A549 (cell line): ENCODE measurements at regions not wholly inside any gene's neighbourhood (a gene's known extent, or its start where the extent isn't known, plus 50 kb on each side); places are given as distances from the start of the nearest gene placed in this dataset.

ENCODE experiments used
- ATAC-seq, 2 experiments: fragments of 200-7000 bp in 1 of 2; fragments of >200 bp in 1 of 2; cut with Nextera tagmentation in 1 of 2; cut with Tn5 transposase in 1 of 2; 3 replicates each; pipeline versions ENCODE4 v1.8.0 to v1.9.1; 2018 to 2020; ENCODE audit warnings: mild to moderate bottlenecking in 1 of 2, moderate library complexity in 1 of 2
- CTCF ChIA-PET: fragments of 300-600 bp; sonication (Branson Sonifier 250); formaldehyde crosslinking; extraction: SDS; loops from one replicate; lab custom pipeline; 2021; ENCODE audit warnings: antibody characterized with exemption, inconsistent platforms; lab: Yijun Ruan, JAX
- POLR2A ChIA-PET: fragments of 350-600 bp; formaldehyde crosslinking; extraction: SDS; loops from one replicate; lab custom pipeline; 2021; ENCODE audit warnings: antibody characterized with exemption, inconsistent platforms; lab: Yijun Ruan, JAX
- DNase-seq, 2 experiments: peaks; one replicate each; pipeline versions ENCODE4 v3.0.0 to v3.0.0-alpha.2; 2011 to 2016; ENCODE audit warnings: low read depth in 1 of 2, low spot score in 1 of 2
- FAIRE-seq: peaks from 2 replicates; lab custom pipeline; 2011; peaks lifted over from hg19 to GRCh38; lab: Jason Lieb, UNC
- H3K27ac ChIP-seq, 2 experiments: fragments of >200 bp; sonication (Bioruptor Twin); formaldehyde crosslinking; 3 replicates each; pipeline ENCODE4 v1.5.1; 2016 to 2017
- H3K4me1 ChIP-seq: fragments of >200 bp; sonication (Bioruptor Twin); formaldehyde crosslinking; 3 replicates; pipeline ENCODE4 v1.6.1; 2016
- H3K4me2 ChIP-seq: fragments of >200 bp; sonication (Bioruptor Twin); formaldehyde crosslinking; 3 replicates; pipeline ENCODE4 v1.6.1; 2016
- H3K4me3 ChIP-seq: fragments of >200 bp; sonication (Bioruptor Twin); formaldehyde crosslinking; 3 replicates; pipeline ENCODE4 v1.5.1; 2016
- H3K9me3 ChIP-seq: fragments of >200 bp; sonication (Bioruptor Twin); formaldehyde crosslinking; 3 replicates; pipeline ENCODE4 v1.6.1; 2016
- CEBPB ChIP-seq, 2 experiments: fragments of >200 bp in 1 of 2; sonication (Bioruptor Twin) in 1 of 2; formaldehyde crosslinking in 1 of 2; IDR thresholded peaks; 2 replicates each; pipeline ENCODE4 v1.6.1; 2012 to 2016
- CHD4 ChIP-seq: fragments of 200-600 bp; sonication (generic); IDR thresholded peaks from 2 replicates; pipeline ENCODE4 v1.6.1; 2016; ENCODE audit warnings: antibody characterized with exemption, mild to moderate bottlenecking, borderline replicate concordance
- EHF ChIP-seq: fragments of 250-450 bp; sonication (Bioruptor Pico); IDR thresholded peaks from 2 replicates; pipeline ENCODE4 v1.5.0; 2020; ENCODE audit warnings: mild to moderate bottlenecking
- FOSB ChIP-seq: fragments of 250-450 bp; sonication (Bioruptor Pico); IDR thresholded peaks from 2 replicates; pipeline ENCODE4 v1.5.0; 2020; ENCODE audit warnings: mild to moderate bottlenecking, moderate library complexity
- HDAC2 ChIP-seq: fragments of 200-600 bp; sonication (generic); IDR thresholded peaks from 2 replicates; pipeline ENCODE4 v1.6.1; 2016
- HOXB5 ChIP-seq: fragments of 250-450 bp; sonication (Bioruptor Pico); IDR thresholded peaks from 2 replicates; pipeline ENCODE4 v1.5.0; 2020; ENCODE audit warnings: mild to moderate bottlenecking, moderate library complexity
- JUN ChIP-seq, 2 experiments: fragments of >200 bp; sonication (Bioruptor Twin); formaldehyde crosslinking; IDR thresholded peaks; 2 replicates in 1 of 2; 3 replicates in 1 of 2; pipeline ENCODE4 v1.6.1; 2016 to 2017
- JUNB ChIP-seq: fragments of >200 bp; sonication (Bioruptor Twin); formaldehyde crosslinking; IDR thresholded peaks from 2 replicates; pipeline ENCODE4 v1.6.1; 2016
- MYC ChIP-seq: IDR thresholded peaks from 2 replicates; pipeline ENCODE4 v1.6.1; 2012; ENCODE audit warnings: mild to moderate bottlenecking, inconsistent platforms, low read length, improper control_type of control experiment, borderline replicate concordance
- NFE2L2 ChIP-seq: fragments of 150-350 bp; conservative IDR thresholded peaks from 2 replicates; pipeline ENCODE4 v1.6.1; 2014; ENCODE audit warnings: low read length
- POLR2A ChIP-seq: IDR thresholded peaks from 2 replicates; pipeline ENCODE4 v1.6.1; 2012; ENCODE audit warnings: mild to moderate bottlenecking, low read length
- POLR2AphosphoS2 ChIP-seq: conservative IDR thresholded peaks from 2 replicates; pipeline ENCODE4 v1.6.1; 2012; ENCODE audit warnings: low read length, improper control_type of control experiment, inconsistent platforms
- RARB ChIP-seq: fragments of 250-450 bp; sonication (Bioruptor Pico); IDR thresholded peaks from 2 replicates; pipeline ENCODE4 v1.8.0; 2021; ENCODE audit warnings: mild to moderate bottlenecking, moderate library complexity
- RFX5 ChIP-seq: fragments of 450-650 bp; IDR thresholded peaks from 2 replicates; pipeline ENCODE4 v1.7.1; 2014; ENCODE audit warnings: antibody characterized with exemption, mild to moderate bottlenecking, moderate library complexity
- RNF2 ChIP-seq: fragments of 200-600 bp; sonication (generic); IDR thresholded peaks from 2 replicates; pipeline ENCODE4 v1.6.1; 2016; ENCODE audit warnings: low read depth, mild to moderate bottlenecking, antibody characterized with exemption, moderate library complexity, borderline replicate concordance
- ZNF302 ChIP-seq: fragments of 250-450 bp; sonication (Bioruptor Pico); IDR thresholded peaks from 2 replicates; pipeline ENCODE4 v1.9.0; 2021; ENCODE audit warnings: inconsistent platforms, mild to moderate bottlenecking, moderate library complexity
- WGBS: methylation state at CpG from one replicate; pipeline ENCODE4 v1.1.6; 2017; ENCODE audit errors: missing lambda C conversion rate; 5-methylcytosine and 5-hydroxymethylcytosine counted together
- TF ChIP-seq, protein P1 (sequence below): fragments of 450-650 bp; IDR thresholded peaks from 2 replicates; pipeline ENCODE4 v1.6.1; 2014; ENCODE audit warnings: antibody characterized with exemption
- TF ChIP-seq, protein P2 (sequence below): fragments of 200-600 bp; sonication (generic); IDR thresholded peaks from 2 replicates; pipeline ENCODE4 v1.6.1; 2016; ENCODE audit warnings: antibody characterized with exemption, mild to moderate bottlenecking, moderate library complexity
- TF ChIP-seq, protein P3 (sequence below): fragments of 150-350 bp; IDR thresholded peaks from 2 replicates; pipeline ENCODE4 v1.6.1; 2014; ENCODE audit warnings: low read depth, mild to moderate bottlenecking, low read length

DNA sequence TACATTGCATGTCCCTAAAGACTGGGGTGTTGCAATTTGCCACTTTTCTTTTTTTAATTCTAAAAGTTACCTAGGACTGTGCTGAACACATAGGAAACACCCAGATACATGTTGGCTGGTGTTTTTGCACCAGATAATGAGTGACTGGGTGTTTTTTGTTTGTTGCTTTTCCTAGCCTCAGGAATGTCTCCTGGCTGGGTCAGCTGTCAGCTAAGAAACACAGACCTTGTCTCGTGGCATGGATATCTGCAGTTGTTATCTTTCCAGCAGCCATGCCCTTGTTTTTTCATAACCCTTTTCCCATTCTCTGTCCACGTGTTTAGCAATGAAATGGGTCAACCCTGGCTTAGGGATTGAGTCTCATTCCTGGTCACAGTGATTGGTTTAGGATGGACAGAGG, 433.9 kb upstream of the ZMIZ1 start (continued):
- no peak for TF ChIP-seq POLR2AphosphoS2
- no peak for TF ChIP-seq CEBPB (IDR thresholded peaks at IDR 0.05)

DNA sequence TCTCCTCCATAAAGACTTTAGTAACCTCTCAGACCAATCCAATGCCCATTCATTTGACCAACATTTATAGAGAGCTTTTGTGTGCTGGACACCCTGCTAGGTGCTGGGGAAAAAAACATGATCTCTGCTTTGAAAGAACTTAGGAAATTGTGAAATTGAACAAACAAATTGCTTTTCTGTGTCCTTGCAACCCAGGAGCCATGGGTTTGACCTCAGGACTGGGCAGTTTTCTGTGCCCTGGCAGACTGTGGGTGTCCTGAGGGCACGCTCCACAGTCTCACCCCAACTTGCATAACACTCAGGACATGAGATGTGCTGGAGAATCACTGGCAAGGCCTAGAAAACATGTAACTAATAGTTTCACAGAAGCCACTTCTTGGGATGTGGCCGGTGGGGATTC, 429.1 kb upstream of the ZMIZ1 start:
- Histone ChIP-seq H3K4me3 (no peak overlapping the region), H3K4me2 (no peak overlapping the region), H3K27ac (no peak overlapping the region), H3K4me1 (0 out of 3 replicates have a peak, but pooled peaks cover 2% of the 10 kb centered on the region), H3K9me3 (no peaks in the 10 kb centered on the region)
- DNase-seq (no peak), FAIRE-seq (no peak), ATAC-seq (no peak)
- 71% methylated on average over 2 of the region's 2 CpGs for WGBS
- POLR2A ChIA-PET = no interaction called here
- CTCF ChIA-PET = interaction anchor here (0.8 to 1.4 kb wide), 2 partner anchors 17 to 22 kb away, joined by 3 to 4 read pairs; no protein-coding TSS in a partner anchor
- TF ChIP-seq RFX5 (no peak), HDAC2 (no peak), CHD4 (no peak), ZNF302 (CRISPR knock-in tag) (no peak), JUN (IDR thresholded peaks at IDR 0.05) (no peak), EHF (CRISPR knock-in tag) (no peak)

DNA sequence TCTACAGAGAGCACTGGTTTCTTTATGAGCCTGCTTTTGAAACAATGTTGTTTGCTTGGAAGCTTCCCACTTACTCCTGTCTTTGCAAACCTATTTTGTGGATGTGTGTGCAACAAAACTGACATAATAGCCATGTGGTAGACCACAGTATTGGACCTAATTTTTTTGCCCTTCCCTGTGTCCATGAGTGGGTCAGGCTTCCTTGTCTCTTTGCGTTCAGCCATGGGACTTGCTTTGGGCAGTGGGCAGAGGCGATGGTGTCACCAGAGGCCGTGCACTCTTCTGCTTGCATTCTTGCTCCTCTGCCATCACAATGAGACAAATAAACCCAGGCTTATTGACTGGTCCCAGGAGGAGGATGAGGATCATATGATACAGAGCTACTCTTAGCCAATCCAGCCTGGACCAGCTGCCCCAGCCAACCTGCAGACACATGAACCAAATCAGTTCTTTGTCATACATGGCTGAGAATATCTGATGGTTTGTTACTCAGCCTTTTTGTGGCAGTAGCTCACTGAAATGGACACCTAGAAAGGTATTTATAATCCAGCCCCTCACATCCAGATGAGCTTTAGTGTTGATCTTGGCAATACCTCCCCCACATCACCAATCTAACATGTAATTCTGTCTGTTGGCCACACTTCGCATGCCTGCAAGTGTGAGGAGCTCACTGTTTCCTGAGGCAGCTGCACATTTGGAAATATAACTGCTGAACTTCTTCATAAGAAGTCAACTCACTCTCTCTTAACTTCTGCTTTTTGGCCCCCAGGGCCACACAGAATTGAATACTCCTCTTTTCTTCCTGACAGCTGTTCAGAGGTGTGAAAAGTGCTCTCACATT, 427.8 kb upstream of the ZMIZ1 start:
- FAIRE-seq (no peak), ATAC-seq (no peak), DNase-seq (no peak)
- H3K27ac ChIP-seq = no peak overlapping the region
- ChIA-PET POLR2A (no interaction called here), CTCF (interaction anchor here (1.0 to 1.9 kb wide), 5 partner anchors 9 to 594 kb away, joined by 3 to 7 read pairs (median 4); no protein-coding TSS in a partner anchor)
- H3K4me1 ChIP-seq = no peaks in the 10 kb centered on the region
- TF ChIP-seq FOSB (CRISPR knock-in tag) = no peak
- no peak for TF ChIP-seq POLR2A
- no peak for TF ChIP-seq JUN (IDR thresholded peaks at IDR 0.05)
- TF ChIP-seq RNF2 = no peak
- TF ChIP-seq NFE2L2 = no peak
- TF ChIP-seq HOXB5 (CRISPR knock-in tag) = no peak
- TF ChIP-seq, protein P1, sequence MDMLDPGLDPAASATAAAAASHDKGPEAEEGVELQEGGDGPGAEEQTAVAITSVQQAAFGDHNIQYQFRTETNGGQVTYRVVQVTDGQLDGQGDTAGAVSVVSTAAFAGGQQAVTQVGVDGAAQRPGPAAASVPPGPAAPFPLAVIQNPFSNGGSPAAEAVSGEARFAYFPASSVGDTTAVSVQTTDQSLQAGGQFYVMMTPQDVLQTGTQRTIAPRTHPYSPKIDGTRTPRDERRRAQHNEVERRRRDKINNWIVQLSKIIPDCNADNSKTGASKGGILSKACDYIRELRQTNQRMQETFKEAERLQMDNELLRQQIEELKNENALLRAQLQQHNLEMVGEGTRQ = no peak
- no peak for TF ChIP-seq JUNB
- TF ChIP-seq RARB (CRISPR knock-in tag) = no peak
- TF ChIP-seq, protein P2, sequence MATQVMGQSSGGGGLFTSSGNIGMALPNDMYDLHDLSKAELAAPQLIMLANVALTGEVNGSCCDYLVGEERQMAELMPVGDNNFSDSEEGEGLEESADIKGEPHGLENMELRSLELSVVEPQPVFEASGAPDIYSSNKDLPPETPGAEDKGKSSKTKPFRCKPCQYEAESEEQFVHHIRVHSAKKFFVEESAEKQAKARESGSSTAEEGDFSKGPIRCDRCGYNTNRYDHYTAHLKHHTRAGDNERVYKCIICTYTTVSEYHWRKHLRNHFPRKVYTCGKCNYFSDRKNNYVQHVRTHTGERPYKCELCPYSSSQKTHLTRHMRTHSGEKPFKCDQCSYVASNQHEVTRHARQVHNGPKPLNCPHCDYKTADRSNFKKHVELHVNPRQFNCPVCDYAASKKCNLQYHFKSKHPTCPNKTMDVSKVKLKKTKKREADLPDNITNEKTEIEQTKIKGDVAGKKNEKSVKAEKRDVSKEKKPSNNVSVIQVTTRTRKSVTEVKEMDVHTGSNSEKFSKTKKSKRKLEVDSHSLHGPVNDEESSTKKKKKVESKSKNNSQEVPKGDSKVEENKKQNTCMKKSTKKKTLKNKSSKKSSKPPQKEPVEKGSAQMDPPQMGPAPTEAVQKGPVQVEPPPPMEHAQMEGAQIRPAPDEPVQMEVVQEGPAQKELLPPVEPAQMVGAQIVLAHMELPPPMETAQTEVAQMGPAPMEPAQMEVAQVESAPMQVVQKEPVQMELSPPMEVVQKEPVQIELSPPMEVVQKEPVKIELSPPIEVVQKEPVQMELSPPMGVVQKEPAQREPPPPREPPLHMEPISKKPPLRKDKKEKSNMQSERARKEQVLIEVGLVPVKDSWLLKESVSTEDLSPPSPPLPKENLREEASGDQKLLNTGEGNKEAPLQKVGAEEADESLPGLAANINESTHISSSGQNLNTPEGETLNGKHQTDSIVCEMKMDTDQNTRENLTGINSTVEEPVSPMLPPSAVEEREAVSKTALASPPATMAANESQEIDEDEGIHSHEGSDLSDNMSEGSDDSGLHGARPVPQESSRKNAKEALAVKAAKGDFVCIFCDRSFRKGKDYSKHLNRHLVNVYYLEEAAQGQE = no peak
- TF ChIP-seq, protein P3, sequence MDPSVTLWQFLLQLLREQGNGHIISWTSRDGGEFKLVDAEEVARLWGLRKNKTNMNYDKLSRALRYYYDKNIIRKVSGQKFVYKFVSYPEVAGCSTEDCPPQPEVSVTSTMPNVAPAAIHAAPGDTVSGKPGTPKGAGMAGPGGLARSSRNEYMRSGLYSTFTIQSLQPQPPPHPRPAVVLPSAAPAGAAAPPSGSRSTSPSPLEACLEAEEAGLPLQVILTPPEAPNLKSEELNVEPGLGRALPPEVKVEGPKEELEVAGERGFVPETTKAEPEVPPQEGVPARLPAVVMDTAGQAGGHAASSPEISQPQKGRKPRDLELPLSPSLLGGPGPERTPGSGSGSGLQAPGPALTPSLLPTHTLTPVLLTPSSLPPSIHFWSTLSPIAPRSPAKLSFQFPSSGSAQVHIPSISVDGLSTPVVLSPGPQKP = no peak
- no peak for TF ChIP-seq MYC
- H3K9me3 ChIP-seq = no peaks in the 10 kb centered on the region
- no peak overlapping the region for H3K4me3 ChIP-seq
- 76% methylated on average over 4 of the region's 4 CpGs for WGBS
- no peak overlapping the region for H3K4me2 ChIP-seq
